Esophagus mucosa (tissue), 1 donor: ENCODE measurements at regions not wholly inside any gene's neighbourhood (a gene's known extent, or its start where the extent isn't known, plus 50 kb on each side); places are given as distances from the start of the nearest gene placed in this dataset.
"Not testable (repeated sequence)": the region's sequence is repeated elsewhere in the genome, so short reads cannot be mapped to it uniquely, and the experiment has no call there.

ENCODE experiments used
- ATAC-seq: fragments of 200-7000 bp; cut with Tn5 transposase; one replicate; pipeline ENCODE4 v1.9.1; 2020
- donor health status: DM: yes; HTN: yes; CAD: no.

DNA sequence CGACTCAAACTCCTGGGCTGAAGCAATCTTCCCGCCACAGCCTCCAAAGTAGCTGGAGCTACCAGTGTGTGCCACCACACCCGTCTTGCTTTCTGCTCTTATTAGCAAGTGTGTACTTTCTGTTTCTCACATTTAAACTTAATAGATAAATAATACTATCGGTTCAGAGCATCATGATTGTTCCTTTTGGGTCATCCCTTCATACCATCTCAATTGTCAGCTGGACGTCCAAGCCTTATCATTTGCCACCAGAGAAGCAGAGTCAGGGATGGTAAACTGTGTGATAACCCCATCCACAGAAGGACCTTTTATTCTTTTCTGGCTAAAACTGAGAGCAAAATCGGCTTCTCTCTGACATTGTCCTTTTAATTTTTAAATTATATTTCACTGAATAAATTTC lies 279.8 kb upstream of the GOT2 start:
- ATAC-seq: no peak

DNA sequence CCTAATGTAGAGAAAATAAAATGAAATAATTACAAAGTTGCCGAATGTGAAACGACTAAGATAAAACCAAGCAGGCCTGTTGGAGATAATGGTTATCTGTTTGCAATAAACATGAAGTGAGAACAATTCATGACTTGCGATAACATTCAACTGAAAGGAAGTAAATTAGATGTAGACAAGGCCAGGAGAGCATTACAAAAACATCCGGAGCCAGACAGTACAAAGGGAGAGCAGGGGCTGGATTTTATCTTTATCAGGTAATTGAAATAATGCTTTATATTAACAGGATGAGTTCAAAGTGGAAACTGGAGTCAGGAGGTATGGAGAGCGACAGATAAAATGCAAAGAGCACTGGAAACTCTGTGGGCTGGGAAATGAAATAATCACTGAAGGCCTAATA lies 265.6 kb upstream of the GOT2 start:
- no peak for ATAC-seq

GRCh38 chr16:58992755-58993154 lies 258.6 kb upstream of the GOT2 start:
- ATAC-seq: not testable (repeated sequence)

DNA sequence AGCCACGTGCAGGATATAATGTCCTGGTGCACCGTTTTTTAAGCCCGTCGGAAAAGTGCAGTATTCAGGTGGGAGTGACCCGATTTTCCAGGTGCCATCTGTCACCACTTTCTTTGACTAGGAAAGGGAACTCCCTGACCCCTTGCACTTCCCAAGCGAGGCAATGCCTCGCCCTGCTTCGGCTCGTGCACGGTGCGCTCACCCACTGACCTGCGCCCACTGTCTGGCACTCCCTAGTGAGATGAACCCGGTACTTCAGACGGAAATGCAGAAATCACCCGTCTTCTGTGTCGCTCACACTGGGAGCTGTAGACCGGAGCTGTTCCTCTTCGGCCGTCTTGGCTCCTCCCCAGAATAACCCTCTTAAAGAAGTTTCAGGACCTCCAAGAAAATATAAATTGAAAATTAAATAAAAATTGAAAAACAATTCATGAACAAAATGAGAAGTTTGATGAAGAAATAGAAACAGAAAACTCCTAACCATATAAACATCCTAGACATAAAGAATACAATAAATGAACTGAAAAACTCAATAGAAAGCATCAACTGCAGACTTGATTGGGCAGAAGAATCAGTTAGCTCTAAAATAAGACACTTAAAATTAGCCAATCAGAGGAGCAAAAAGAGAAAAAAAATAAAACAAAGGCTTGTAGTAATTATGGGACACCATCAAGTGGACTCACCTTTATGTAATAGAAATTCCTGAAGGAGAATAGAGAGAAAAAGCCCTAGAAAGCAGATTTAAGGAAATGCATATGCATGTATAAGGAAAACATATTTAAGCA lies 249.3 kb upstream of the GOT2 start:
- ATAC-seq: not testable (repeated sequence)

- no peak for ATAC-seq
Measured at GRCh38 chr16:58970775-58971174, 236.7 kb upstream of the GOT2 start.

- no peak for ATAC-seq
Measured at GRCh38 chr16:58963479-58963878, 229.4 kb upstream of the GOT2 start.

DNA sequence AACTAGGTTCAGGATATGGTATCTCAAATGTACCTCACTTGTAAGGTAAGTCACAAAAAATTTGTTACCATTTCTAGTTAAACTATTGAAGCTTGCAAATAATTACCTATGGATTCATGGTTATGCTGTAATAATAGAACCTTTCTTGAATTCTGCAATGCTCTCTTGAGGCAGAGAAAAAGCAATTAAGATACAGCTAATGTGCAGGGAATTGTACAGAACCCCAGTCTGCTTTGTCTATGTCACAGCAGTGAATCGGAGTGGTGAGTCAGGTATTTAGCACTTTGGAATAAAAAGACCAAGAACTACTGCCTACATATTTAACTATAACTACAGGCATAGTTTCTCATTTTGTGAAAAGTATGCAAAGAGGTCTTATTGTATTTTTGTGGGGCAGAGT lies 228.7 kb upstream of the GOT2 start:
- no peak for ATAC-seq

GRCh38 chr16:58960484-58960883 lies 226.4 kb upstream of the GOT2 start:
- ATAC-seq: no peak

DNA sequence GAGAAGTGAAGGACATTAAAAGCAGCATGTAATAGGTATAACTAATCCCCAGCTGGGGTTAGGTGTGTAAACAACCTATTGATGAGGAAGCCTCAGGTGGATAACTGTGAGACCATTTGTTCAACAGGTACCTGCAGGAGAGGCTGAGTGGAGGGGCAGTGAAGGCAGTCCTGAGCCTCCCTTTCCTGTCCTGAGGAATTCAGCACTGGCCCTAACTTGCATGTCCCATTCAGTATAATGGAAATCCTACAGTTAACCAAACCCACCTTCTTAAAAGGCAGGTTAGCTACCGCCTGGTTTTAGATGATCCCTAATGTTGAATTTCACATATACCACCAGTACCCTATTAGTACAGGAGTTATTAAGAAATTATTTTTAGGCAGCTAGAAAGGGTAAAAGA lies 225.9 kb upstream of the GOT2 start:
- no peak for ATAC-seq

DNA sequence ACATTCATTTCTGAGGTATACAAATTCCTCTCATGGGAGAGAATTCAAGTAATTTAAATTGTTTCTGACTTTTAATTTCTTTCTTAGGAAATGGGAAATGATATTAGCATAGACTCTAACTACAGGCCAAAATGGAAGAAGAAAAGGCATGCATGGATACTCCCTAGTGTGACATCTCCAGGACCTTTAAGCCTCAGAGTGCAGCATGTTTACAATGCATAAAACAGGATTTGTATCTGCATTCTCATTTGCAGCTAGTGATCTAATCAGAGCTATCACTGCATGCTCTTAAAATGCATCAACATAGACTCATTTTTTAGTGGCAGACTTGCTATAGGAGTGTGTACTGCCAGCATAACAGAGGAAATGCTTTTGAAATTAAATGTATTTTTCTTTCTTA lies 224.6 kb upstream of the GOT2 start:
- no peak for ATAC-seq

DNA sequence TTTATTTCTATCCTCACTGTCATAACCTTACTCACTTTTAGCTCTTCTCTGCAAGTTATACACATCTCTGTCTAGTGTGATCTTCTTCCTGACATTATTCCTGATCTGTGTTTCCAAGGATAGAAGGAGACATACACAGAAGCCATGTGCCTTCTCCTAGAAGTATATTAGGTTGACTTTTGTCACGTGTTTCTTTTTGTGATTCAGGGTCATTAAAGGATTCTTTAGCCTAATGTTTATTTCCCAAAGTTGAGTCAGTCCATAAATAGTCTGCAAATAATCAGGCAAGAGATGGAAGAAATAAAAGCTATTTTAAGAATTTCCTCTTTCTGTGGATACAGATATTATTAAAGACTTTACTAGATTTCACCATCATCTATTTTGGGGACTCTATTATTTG lies 214.1 kb upstream of the GOT2 start:
- ATAC-seq: no peak

DNA sequence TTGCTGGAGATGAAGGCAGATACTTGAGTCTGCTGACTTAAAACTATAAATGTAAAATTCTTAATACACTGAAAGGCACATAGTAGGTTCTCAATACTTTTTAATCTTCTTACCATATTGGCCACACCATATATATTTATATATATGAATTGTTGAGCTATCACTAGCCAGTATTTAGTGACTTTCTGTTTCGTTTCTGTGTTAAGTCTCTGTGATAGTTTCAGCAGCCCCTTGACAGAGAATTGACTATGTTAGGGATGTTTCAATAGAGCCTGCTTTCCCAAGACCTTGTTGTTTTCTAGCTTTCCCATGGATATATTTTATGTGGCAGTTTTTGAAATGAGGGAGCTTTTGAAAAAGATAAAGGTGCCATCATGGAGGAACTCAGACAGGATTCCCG lies 206.5 kb upstream of the GOT2 start:
- ATAC-seq: no peak

DNA sequence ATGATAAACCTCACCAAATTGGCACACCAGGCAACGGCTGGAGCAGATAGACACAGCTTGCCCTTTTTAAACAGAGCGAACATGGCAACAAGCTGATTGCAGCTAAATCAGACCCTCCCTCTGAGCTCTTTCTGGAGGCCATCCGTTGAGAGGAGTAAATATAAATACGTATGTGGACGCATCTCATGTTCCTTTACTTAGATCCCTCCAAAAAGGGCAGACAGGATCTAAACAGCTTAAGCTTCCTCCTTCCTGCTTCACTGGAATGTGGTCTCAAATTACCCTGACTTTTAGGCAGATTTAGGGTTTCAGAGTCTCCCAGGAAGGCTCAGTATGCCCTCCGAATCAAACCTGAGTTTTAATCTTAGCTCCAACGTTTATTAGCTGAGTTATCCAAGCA lies 204.7 kb upstream of the GOT2 start:
- no peak for ATAC-seq

DNA sequence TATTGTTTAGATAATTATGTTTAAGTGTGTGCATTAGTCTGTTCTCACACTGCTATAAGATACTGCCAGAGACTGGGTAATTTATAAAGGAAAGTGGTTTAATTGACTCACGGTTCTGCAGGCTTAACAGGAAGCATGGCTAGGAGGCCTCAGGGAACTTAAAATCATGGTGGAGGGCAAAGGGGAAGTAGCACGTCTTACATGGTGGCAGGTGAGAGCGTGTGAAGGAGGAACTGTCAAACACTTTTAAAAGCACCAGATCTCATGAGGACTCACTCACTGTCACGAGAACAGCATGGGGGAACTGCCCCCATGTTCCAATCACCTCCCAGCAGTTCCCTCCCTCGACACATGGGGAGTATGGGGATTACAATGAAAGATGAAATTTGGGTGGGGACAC lies 203.5 kb upstream of the GOT2 start:
- no peak for ATAC-seq

DNA sequence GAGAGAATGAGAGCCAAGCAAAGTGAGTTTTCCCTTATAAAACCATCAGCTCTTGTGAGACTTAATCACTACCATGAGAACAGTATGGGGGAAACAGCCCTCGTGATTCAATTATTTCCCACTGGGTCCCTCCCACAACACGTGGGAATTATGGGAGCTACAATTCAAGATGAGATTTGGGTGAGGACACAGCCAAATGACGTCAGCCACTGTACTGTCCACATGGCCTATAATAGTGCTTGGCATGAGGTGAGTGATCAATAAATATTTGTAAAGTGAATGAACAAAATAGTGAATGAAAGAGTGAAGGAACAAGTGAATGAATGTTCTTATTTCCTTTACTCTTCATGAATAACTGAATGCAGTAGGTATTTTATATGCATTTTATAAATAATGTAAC lies 199.1 kb upstream of the GOT2 start:
- no peak for ATAC-seq

- ATAC-seq: no peak
Measured at GRCh38 chr16:58931436-58931835, 197.3 kb upstream of the GOT2 start.

DNA sequence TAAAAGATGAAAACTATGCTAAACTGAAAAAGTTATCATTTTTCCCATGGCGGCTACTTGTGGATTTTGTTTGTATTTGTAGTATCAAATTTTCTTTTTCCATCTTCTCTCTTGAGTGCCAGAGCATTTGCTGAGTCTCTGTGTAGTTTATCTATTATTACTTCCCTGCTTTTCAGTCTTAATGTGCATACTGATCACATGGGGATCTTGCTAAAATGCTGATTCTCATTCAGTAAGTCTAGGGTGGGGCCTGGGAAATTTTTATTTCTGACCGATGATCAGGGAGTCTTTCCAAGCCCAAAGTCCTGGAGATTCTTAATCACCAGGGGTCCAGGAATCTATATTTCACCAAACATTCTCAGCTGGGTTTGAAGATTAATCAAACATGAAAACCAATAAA lies 189.0 kb upstream of the GOT2 start:
- no peak for ATAC-seq

DNA sequence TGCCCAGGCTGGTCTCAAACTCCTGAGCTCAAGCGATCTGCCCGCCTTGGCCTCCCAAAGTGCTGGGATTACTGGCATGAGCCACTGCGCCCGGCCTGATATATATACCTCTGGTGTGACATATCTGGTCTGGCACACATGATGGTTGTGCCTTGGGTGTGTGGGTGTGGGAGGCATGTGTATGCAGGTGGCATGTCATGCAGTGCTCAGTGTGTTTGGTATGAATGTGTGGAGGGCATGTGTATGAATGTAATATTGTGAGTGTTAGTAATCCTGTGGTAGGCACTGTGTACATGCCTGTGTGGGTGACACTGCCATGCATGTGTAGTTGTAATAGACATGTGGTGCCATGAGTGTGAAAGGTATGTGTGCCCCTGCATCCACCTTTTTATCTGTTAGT lies 179.3 kb upstream of the GOT2 start:
- no peak for ATAC-seq

DNA sequence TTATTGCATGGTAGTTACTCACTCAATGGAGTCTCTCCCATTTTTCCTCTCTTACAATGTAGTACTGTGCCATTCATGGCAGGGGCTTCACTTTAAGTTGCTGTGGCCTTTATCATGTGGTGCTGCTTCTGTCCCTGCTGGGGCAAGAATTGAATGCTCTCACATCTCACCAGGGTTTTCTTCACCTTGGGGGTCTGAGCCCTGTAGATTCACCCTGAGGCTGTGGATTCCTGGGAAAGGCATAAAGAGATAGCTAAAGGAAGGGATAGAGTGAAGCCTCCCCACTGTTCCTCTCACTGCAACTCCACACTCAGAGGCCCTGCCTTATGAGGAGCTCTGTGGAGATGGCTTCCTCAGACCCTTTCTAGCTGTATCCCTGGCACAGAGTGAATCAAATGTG lies 178.5 kb upstream of the GOT2 start:
- ATAC-seq: no peak

- ATAC-seq: no peak
Measured at GRCh38 chr16:58906981-58907715, 173.0 kb upstream of the GOT2 start.

- no peak for ATAC-seq
Measured at GRCh38 chr16:58904291-58904690, 170.2 kb upstream of the GOT2 start.

DNA sequence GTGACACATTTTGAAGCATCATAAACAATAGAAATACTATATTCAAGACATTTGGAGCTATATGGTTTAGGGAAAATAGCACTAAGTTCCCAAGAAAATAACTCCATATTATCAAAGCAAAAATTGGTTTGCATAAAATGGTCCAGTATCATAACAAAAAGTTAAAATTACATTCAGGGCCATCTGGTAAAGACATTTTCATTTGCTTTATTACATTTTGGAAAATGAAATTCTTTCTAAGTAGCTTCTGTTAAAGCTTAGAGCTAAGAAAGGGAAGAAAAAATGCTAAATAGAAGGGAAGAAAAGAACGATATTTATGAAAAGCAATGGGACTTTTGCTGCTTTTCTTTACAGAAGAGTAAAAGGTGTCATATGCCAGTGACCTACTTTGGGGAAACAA lies 155.4 kb upstream of the GOT2 start:
- no peak for ATAC-seq

DNA sequence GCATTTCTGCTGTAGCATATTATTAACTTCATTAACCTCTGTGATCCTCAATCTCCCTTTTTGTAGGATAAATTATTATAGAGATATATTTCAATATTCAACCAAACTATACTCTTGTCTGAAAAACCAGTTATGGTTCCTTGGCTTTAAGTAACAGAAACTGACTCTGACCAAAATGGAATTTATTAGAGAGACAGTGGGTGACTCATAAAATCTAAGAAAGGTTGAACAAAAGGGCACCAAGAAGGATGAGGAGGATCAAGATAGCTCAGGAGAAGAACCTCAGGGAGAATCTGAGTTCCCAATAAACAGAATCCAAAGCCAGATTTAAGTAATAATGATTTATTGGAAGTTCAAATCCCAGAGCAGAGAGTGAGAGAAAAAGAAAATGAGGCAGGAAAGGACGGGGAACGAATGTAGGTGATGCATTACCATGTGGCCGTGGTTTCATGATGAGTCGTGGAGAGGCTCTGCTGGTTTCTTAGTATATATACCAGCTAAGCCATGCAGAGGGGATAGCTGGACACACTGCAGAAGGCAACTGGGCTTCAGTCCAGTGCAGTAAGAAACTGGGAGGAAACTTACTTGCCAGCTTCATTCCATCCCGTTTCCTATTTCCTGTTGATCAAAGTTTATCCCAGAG lies 151.5 kb upstream of the GOT2 start:
- ATAC-seq: no peak

- no peak for ATAC-seq
Measured at GRCh38 chr16:58884141-58884540, 150.0 kb upstream of the GOT2 start.
